ENCODE measurements at regions not wholly inside any gene's neighbourhood (a gene's known extent, or its start where the extent isn't known, plus 50 kb on each side); places are given as distances from the start of the nearest gene placed in this dataset.

GRCh38 chr13:82647540-82647939, 1234.7 kb downstream of the SLITRK1 start:
- DNase-seq (ENCODE audit: low read depth in 1 of 2, low spot score in 1 of 2), result no peak
- no peak overlapping the region for H3K27ac ChIP-seq
- H3K9me3 ChIP-seq, result no peaks in the 10 kb centered on the region
- H3K4me1 ChIP-seq, result no peaks in the 10 kb centered on the region
- FAIRE-seq, result no peak
- ChIA-PET POLR2A (no interaction called here), CTCF (interaction anchor here (1.0 kb wide), 1 partner anchor 15 kb away, joined by 3 read pairs; no protein-coding TSS in a partner anchor)
- WGBS (ENCODE audit: missing lambda C conversion rate), result 50% methylated on average over 1 of the region's 1 CpG
- no peak overlapping the region for H3K4me3 ChIP-seq
- TF ChIP-seq ZFP36 (IDR thresholded peaks at IDR 0.05; ENCODE audit: borderline replicate concordance, partially characterized antibody) (no peak), PBX3 (IDR thresholded peaks at IDR 0.05) (no peak), ZSCAN20 (CRISPR knock-in tag; IDR thresholded peaks at IDR 0.05) (no peak), JUNB (IDR thresholded peaks at IDR 0.05) (no peak), JUN (IDR thresholded peaks at IDR 0.05) (no peak), ESRRA (IDR thresholded peaks at IDR 0.05; ENCODE audit: borderline replicate concordance, low read length) (no peak), TFCP2L1 (CRISPR knock-in tag; IDR thresholded peaks at IDR 0.05) (no peak), KDM1A (IDR thresholded peaks at IDR 0.05; ENCODE audit: low read depth) (no peak), HOXB5 (CRISPR knock-in tag; IDR thresholded peaks at IDR 0.05) (no peak), FOSL2 (IDR thresholded peaks at IDR 0.05) (no peak), FOSL2 (CRISPR knock-in tag; IDR thresholded peaks at IDR 0.05) (no peak), NPAS2 (CRISPR knock-in tag; IDR thresholded peaks at IDR 0.05; ENCODE audit: borderline replicate concordance) (no peak), NFE2L2 (conservative IDR thresholded peaks at IDR 0.05; ENCODE audit: low read length) (no peak)
- ATAC-seq, result no peak
- H3K4me2 ChIP-seq, result no peak overlapping the region

- ATAC-seq (no peak), DNase-seq (ENCODE audit: low read depth in 1 of 2, low spot score in 1 of 2) (no peak), FAIRE-seq (no peak)
- 72% methylated on average over 1 of the region's 1 CpG for WGBS (ENCODE audit: missing lambda C conversion rate)
- Histone ChIP-seq H3K4me3 (no peak overlapping the region), H3K9me3 (no peaks in the 10 kb centered on the region), H3K4me2 (no peak overlapping the region), H3K4me1 (no peaks in the 10 kb centered on the region), H3K27ac (no peak overlapping the region)
- ChIA-PET CTCF (no interaction called here), POLR2A (no interaction called here)
- TF ChIP-seq ZFP36 (IDR thresholded peaks at IDR 0.05; ENCODE audit: borderline replicate concordance, partially characterized antibody), result no peak
- TF ChIP-seq MAX (IDR thresholded peaks at IDR 0.05), result no peak
- no peak for TF ChIP-seq FOXS1 (CRISPR knock-in tag; IDR thresholded peaks at IDR 0.05)
- no peak for TF ChIP-seq FOSL2 (IDR thresholded peaks at IDR 0.05)
- no peak for TF ChIP-seq FOSL2 (CRISPR knock-in tag; IDR thresholded peaks at IDR 0.05)
- TF ChIP-seq ZNF302 (CRISPR knock-in tag; IDR thresholded peaks at IDR 0.05), result no peak
- TF ChIP-seq CTCF (IDR thresholded peaks at IDR 0.05), result no peak
- TF ChIP-seq HOXA7 (CRISPR knock-in tag; IDR thresholded peaks at IDR 0.05), result no peak
- no peak for TF ChIP-seq NR3C1 (IDR thresholded peaks at IDR 0.05)
- TF ChIP-seq RAD21 (conservative IDR thresholded peaks at IDR 0.05 in 1 of 2, IDR thresholded peaks at IDR 0.05 in 1 of 2), result no peak
- no peak for TF ChIP-seq RFX5 (IDR thresholded peaks at IDR 0.05)
- no peak for TF ChIP-seq POLR2AphosphoS2 (conservative IDR thresholded peaks at IDR 0.05; ENCODE audit: low read length)
- TF ChIP-seq ELK1 (IDR thresholded peaks at IDR 0.05; ENCODE audit: low read depth, low read length), result no peak
- no peak for TF ChIP-seq ATOH8 (CRISPR knock-in tag; IDR thresholded peaks at IDR 0.05; ENCODE audit: low read depth)
Observed at GRCh38 chr13:82636119-82636518, 1246.2 kb downstream of the SLITRK1 start.

All from A549 (cell line).